ENCODE measurements at regions not wholly inside any gene's neighbourhood (a gene's known extent, or its start where the extent isn't known, plus 50 kb on each side); places are given as distances from the start of the nearest gene placed in this dataset.

GRCh38 chr1:30419831-30420230, 303.6 kb downstream of the MATN1 start:
- H3K9me3 ChIP-seq = no peaks in the 10 kb centered on the region
- H3K27me3 ChIP-seq = no peaks in the 10 kb centered on the region
- H3K4me1 ChIP-seq = no peaks in the 10 kb centered on the region
- no peak for DNase-seq
- TF ChIP-seq, protein P1, sequence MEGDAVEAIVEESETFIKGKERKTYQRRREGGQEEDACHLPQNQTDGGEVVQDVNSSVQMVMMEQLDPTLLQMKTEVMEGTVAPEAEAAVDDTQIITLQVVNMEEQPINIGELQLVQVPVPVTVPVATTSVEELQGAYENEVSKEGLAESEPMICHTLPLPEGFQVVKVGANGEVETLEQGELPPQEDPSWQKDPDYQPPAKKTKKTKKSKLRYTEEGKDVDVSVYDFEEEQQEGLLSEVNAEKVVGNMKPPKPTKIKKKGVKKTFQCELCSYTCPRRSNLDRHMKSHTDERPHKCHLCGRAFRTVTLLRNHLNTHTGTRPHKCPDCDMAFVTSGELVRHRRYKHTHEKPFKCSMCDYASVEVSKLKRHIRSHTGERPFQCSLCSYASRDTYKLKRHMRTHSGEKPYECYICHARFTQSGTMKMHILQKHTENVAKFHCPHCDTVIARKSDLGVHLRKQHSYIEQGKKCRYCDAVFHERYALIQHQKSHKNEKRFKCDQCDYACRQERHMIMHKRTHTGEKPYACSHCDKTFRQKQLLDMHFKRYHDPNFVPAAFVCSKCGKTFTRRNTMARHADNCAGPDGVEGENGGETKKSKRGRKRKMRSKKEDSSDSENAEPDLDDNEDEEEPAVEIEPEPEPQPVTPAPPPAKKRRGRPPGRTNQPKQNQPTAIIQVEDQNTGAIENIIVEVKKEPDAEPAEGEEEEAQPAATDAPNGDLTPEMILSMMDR (IDR thresholded peaks at IDR 0.05; ENCODE audit: low read depth, low read length) = no peak
- H3K4me3 ChIP-seq (ENCODE audit: low read depth, low read length) = no peak overlapping the region
- H3K36me3 ChIP-seq = no peaks in the 10 kb centered on the region

GRCh38 chr1:30418939-30419720, 304.3 kb downstream of the MATN1 start:
- Histone ChIP-seq H3K9me3 (no peaks in the 10 kb centered on the region), H3K4me3 (ENCODE audit: low read depth, low read length) (no peak overlapping the region), H3K4me1 (no peaks in the 10 kb centered on the region), H3K27me3 (no peaks in the 10 kb centered on the region), H3K36me3 (no peaks in the 10 kb centered on the region)
- DNase-seq = no peak
- TF ChIP-seq, protein P1 (IDR thresholded peaks at IDR 0.05; ENCODE audit: low read depth, low read length) = no peak

GRCh38 chr1:30418061-30418938, 305.1 kb downstream of the MATN1 start:
- TF ChIP-seq, protein P1 (IDR thresholded peaks at IDR 0.05; ENCODE audit: low read depth, low read length) = no peak
- Histone ChIP-seq H3K4me1 (no peaks in the 10 kb centered on the region), H3K27me3 (no peaks in the 10 kb centered on the region), H3K9me3 (no peaks in the 10 kb centered on the region), H3K36me3 (no peaks in the 10 kb centered on the region), H3K4me3 (ENCODE audit: low read depth, low read length) (no peak overlapping the region)
- no peak for DNase-seq

DNA sequence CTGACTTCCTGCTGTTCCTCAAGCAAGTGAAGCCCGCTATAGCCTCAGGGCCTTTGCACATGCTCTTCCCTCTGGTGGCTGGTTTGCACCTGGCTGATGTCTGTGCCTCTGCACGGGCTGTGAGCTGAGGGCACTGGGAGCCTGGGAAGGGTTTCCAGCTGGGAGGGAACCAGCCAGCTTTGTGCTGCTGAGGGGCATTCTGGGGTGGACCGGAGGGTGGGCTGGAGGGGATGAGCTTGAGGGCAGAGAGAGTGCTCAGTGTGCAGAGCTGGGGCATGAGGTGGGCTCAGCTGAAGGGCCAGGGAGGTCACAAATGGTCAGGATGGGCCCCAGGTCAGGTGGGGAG, 305.7 kb downstream of the MATN1 start:
- Histone ChIP-seq H3K9me3 (no peaks in the 10 kb centered on the region), H3K36me3 (no peaks in the 10 kb centered on the region), H3K27me3 (no peaks in the 10 kb centered on the region), H3K4me1 (no peaks in the 10 kb centered on the region), H3K4me3 (ENCODE audit: low read depth, low read length) (no peak overlapping the region)
- TF ChIP-seq, protein P1 (IDR thresholded peaks at IDR 0.05; ENCODE audit: low read depth, low read length) = no peak
- DNase-seq = no peak

- Histone ChIP-seq H3K4me3 (ENCODE audit: low read depth, low read length) (no peak overlapping the region), H3K9me3 (no peaks in the 10 kb centered on the region), H3K36me3 (no peaks in the 10 kb centered on the region), H3K4me1 (no peaks in the 10 kb centered on the region), H3K27me3 (no peaks in the 10 kb centered on the region)
- TF ChIP-seq, protein P1 (IDR thresholded peaks at IDR 0.05; ENCODE audit: low read depth, low read length) = no peak
- DNase-seq = no peak
Observed at GRCh38 chr1:30417001-30417700, 306.2 kb downstream of the MATN1 start.
